Mucosa of stomach (tissue), 1 donor: ENCODE measurements at regions not wholly inside any gene's neighbourhood (a gene's known extent, or its start where the extent isn't known, plus 50 kb on each side); places are given as distances from the start of the nearest gene placed in this dataset.

ENCODE experiments used
- H3K27me3 ChIP-seq: one replicate; pipeline ENCODE4 v1.7.0; 2013; ENCODE audit warnings: mild to moderate bottlenecking, low read length; ENCODE audit not compliant: control insufficient read depth, insufficient read depth
- H3K36me3 ChIP-seq: one replicate; pipeline ENCODE4 v1.7.0; 2013; ENCODE audit warnings: low read length; ENCODE audit not compliant: control insufficient read depth, insufficient read depth
- H3K4me1 ChIP-seq: one replicate; pipeline ENCODE4 v1.7.0; 2013; ENCODE audit warnings: mild to moderate bottlenecking, low read length; ENCODE audit not compliant: control insufficient read depth, insufficient read depth
- H3K4me3 ChIP-seq: one replicate; pipeline ENCODE4 v1.7.0; 2013; ENCODE audit warnings: low read length
- H3K9ac ChIP-seq: one replicate; pipeline ENCODE4 v1.7.0; 2013; ENCODE audit warnings: mild to moderate bottlenecking, low read length, moderate library complexity
- H3K9me3 ChIP-seq: one replicate; pipeline ENCODE4 v1.7.0; 2013; ENCODE audit warnings: mild to moderate bottlenecking, low read length, moderate library complexity; ENCODE audit not compliant: control insufficient read depth
- donor health status: Pancreatic carcinoma.

- Histone ChIP-seq H3K4me1 (no peaks in the 10 kb centered on the region), H3K9me3 (no peaks in the 10 kb centered on the region), H3K27me3 (no peaks in the 10 kb centered on the region), H3K36me3 (no peaks in the 10 kb centered on the region), H3K9ac (no peak overlapping the region), H3K4me3 (no peak overlapping the region)
Measured at GRCh38 chr6:22928775-22929174, 359.4 kb downstream of the HDGFL1 start.

- no peaks in the 10 kb centered on the region for H3K36me3 ChIP-seq
- no peak overlapping the region for H3K4me3 ChIP-seq
- H3K27me3 ChIP-seq = no peaks in the 10 kb centered on the region
- H3K9me3 ChIP-seq = no peaks in the 10 kb centered on the region
- no peak overlapping the region for H3K9ac ChIP-seq
- no peaks in the 10 kb centered on the region for H3K4me1 ChIP-seq
Measured at GRCh38 chr6:22929311-22929985, 360.1 kb downstream of the HDGFL1 start.

GRCh38 chr6:22940581-22941290, 371.4 kb downstream of the HDGFL1 start:
- Histone ChIP-seq H3K4me3 (no peak overlapping the region), H3K9ac (no peak overlapping the region), H3K27me3 (no peaks in the 10 kb centered on the region), H3K36me3 (no peaks in the 10 kb centered on the region), H3K4me1 (no peaks in the 10 kb centered on the region), H3K9me3 (no peaks in the 10 kb centered on the region)

- H3K36me3 ChIP-seq = no peaks in the 10 kb centered on the region
- no peak overlapping the region for H3K4me3 ChIP-seq
- H3K4me1 ChIP-seq = no peaks in the 10 kb centered on the region
- no peaks in the 10 kb centered on the region for H3K9me3 ChIP-seq
- H3K9ac ChIP-seq = no peak overlapping the region
- H3K27me3 ChIP-seq = no peaks in the 10 kb centered on the region
Measured at GRCh38 chr6:22942403-22942802, 373.0 kb downstream of the HDGFL1 start.

- Histone ChIP-seq H3K36me3 (no peaks in the 10 kb centered on the region), H3K9me3 (no peaks in the 10 kb centered on the region), H3K4me3 (no peak overlapping the region), H3K9ac (no peak overlapping the region), H3K4me1 (no peaks in the 10 kb centered on the region), H3K27me3 (no peaks in the 10 kb centered on the region)
Measured at GRCh38 chr6:22943327-22943726, 374.0 kb downstream of the HDGFL1 start.

- H3K4me3 ChIP-seq = no peak overlapping the region
- H3K9ac ChIP-seq = no peak overlapping the region
- H3K9me3 ChIP-seq = no peaks in the 10 kb centered on the region
Measured at GRCh38 chr6:22949967-22950366, 380.6 kb downstream of the HDGFL1 start.

GRCh38 chr6:22952097-22952496, 382.7 kb downstream of the HDGFL1 start:
- H3K36me3 ChIP-seq = no peaks in the 10 kb centered on the region
- H3K9ac ChIP-seq = no peak overlapping the region
- H3K27me3 ChIP-seq = no peaks in the 10 kb centered on the region
- no peaks in the 10 kb centered on the region for H3K9me3 ChIP-seq
- H3K4me3 ChIP-seq = no peak overlapping the region
- H3K4me1 ChIP-seq = no peaks in the 10 kb centered on the region

More at GRCh38 chr6:22949967-22950366, 380.6 kb downstream of the HDGFL1 start:
- no peaks in the 10 kb centered on the region for H3K4me1 ChIP-seq
- no peaks in the 10 kb centered on the region for H3K27me3 ChIP-seq
- no peaks in the 10 kb centered on the region for H3K36me3 ChIP-seq

- H3K4me3 ChIP-seq = peak overlapping the region; percentile 28
- no peaks in the 10 kb centered on the region for H3K9me3 ChIP-seq
- H3K9ac ChIP-seq = peak overlapping the region; percentile 31
- no peaks in the 10 kb centered on the region for H3K4me1 ChIP-seq
- no peaks in the 10 kb centered on the region for H3K36me3 ChIP-seq
- no peaks in the 10 kb centered on the region for H3K27me3 ChIP-seq
Measured at GRCh38 chr6:22954749-22955385, 385.5 kb downstream of the HDGFL1 start.

GRCh38 chr6:22956029-22956681, 386.8 kb downstream of the HDGFL1 start:
- no peak overlapping the region for H3K4me3 ChIP-seq
- H3K9me3 ChIP-seq = no peaks in the 10 kb centered on the region
- no peak overlapping the region for H3K9ac ChIP-seq
- no peaks in the 10 kb centered on the region for H3K36me3 ChIP-seq
- no peaks in the 10 kb centered on the region for H3K4me1 ChIP-seq
- H3K27me3 ChIP-seq = no peaks in the 10 kb centered on the region

- Histone ChIP-seq H3K4me1 (no peaks in the 10 kb centered on the region), H3K27me3 (no peaks in the 10 kb centered on the region), H3K9me3 (no peaks in the 10 kb centered on the region), H3K9ac (no peak overlapping the region), H3K36me3 (no peaks in the 10 kb centered on the region), H3K4me3 (no peak overlapping the region)
Measured at GRCh38 chr6:22958677-22959076, 389.3 kb downstream of the HDGFL1 start.

- Histone ChIP-seq H3K9ac (no peak overlapping the region), H3K36me3 (no peaks in the 10 kb centered on the region), H3K9me3 (no peaks in the 10 kb centered on the region), H3K4me3 (no peak overlapping the region), H3K27me3 (no peaks in the 10 kb centered on the region), H3K4me1 (no peaks in the 10 kb centered on the region)
Measured at GRCh38 chr6:22959571-22959970, 390.2 kb downstream of the HDGFL1 start.

GRCh38 chr6:22964334-22964733, 395.0 kb downstream of the HDGFL1 start:
- Histone ChIP-seq H3K36me3 (no peaks in the 10 kb centered on the region), H3K4me3 (no peak overlapping the region), H3K9ac (no peak overlapping the region), H3K9me3 (no peaks in the 10 kb centered on the region), H3K4me1 (no peaks in the 10 kb centered on the region), H3K27me3 (no peaks in the 10 kb centered on the region)
